ENCODE measurements at regions not wholly inside any gene's neighbourhood (a gene's known extent, or its start where the extent isn't known, plus 50 kb on each side); places are given as distances from the start of the nearest gene placed in this dataset.
"Not testable (repeated sequence)": the region's sequence is repeated elsewhere in the genome, so short reads cannot be mapped to it uniquely, and the experiment has no call there.

DNA sequence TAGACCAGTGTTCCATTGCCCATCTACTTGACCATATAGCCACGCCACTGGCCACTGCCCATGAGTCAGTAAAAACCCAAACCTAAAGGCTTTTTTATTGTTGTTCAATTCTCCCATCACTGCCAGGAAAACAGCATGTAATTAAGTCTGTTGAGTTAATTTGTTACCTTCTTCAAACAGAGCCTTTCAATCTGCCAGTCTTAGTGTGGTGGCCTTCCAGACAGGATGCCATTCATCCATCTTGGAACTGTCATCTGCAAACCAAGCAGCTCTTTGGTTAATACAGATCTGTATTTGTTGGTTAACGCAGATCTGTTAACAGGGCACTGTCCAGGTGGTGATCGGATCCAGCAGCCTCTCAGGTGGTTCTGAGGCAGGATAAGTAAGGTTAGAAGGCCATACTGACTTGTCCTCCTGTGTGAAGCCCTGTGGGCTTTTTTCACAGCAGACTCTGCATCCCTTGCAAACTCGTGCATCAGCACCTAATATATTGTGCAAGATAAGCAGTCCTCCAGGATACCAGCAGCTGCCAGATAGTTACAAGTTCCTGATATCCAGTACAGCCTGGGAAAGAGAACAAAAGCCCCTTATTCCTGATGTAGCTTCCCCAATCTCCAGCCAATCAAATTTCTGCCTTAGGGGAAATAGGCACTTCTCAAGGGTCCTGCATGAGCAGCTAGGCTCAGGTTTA lies 59.1 kb upstream of the DHRS4 start:
- no peak for ATAC-seq (ENCODE audit: low read depth in 2 of 2)
- Histone ChIP-seq H3K4me1 (ENCODE audit: control insufficient read depth, insufficient read depth, low read length, poor library complexity, severe bottlenecking) (no peaks in the 10 kb centered on the region), H3K4me3 (ENCODE audit: low read depth, low read length) (no peak overlapping the region), H3K36me3 (ENCODE audit: control insufficient read depth, insufficient read depth, low read length) (no peaks in the 10 kb centered on the region), H3K27me3 (ENCODE audit: control insufficient read depth, insufficient read depth, low read length) (peaks cover 5% of the 10 kb centered on the region), H3K9me3 (ENCODE audit: control insufficient read depth in 2 of 2, low read length in 2 of 2) (no peaks in the 10 kb centered on the region), H3K27ac (ENCODE audit: insufficient read depth, low read length, poor library complexity, severe bottlenecking) (no peak overlapping the region)
- Mint-ChIP-seq H3K36me3 (no peaks in the 10 kb centered on the region), H3K4me3 (no peak overlapping the region), H3K27me3 (peaks cover 9% of the 10 kb centered on the region), H3K27ac (no peak overlapping the region), H3K9me3 (peaks cover 0 to 3% (median 0%) of the 10 kb centered on the region in 7 donors), H3K4me1 (no peaks in the 10 kb centered on the region)
- no peak for DNase-seq

DNA sequence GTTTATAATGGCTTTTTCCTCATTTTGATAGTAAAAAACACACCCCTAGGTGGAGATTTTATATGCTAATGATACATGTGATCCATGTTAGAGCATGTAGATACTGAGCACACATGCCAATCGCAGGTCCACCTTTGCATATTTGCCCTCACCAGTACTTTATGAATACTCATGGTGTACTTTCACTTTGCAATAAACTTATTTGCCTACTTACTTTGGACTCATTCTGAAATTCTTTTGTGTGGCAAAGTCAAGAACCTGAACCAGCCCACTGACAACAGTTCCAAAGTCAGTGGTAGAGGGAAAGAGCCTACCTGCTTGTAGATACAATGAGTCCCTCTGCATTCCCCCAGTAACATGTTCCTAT lies 58.5 kb upstream of the DHRS4 start:
- no peaks in the 10 kb centered on the region for H3K4me1 Mint-ChIP-seq
- H3K27me3 ChIP-seq (ENCODE audit: control insufficient read depth, insufficient read depth, low read length): peaks cover 5% of the 10 kb centered on the region

DNA sequence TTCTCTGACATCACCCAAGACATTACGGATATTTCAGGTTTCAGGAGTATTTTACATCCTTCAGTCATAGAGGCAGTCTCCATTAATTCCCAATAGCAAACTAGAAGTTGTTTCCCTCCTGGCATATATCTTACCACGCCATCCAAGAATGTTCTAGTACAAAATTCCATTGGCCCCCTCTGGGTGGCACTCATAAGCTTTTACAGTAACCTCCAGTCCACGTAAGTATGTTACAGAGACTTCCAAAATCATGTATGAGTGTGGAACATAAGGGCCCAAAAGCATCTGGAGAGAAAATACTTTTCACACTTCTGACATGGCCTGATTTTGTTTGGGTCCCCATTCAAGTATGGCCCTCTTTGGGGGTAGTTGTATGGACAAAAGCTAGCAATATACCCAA lies 58.1 kb upstream of the DHRS4 start:
- Histone ChIP-seq H3K27ac (ENCODE audit: insufficient read depth, low read length, poor library complexity, severe bottlenecking) (no peak overlapping the region), H3K27me3 (ENCODE audit: control insufficient read depth, insufficient read depth, low read length) (peaks cover 5% of the 10 kb centered on the region), H3K4me1 (ENCODE audit: control insufficient read depth, insufficient read depth, low read length, poor library complexity, severe bottlenecking) (no peaks in the 10 kb centered on the region), H3K9me3 (ENCODE audit: control insufficient read depth in 2 of 2, low read length in 2 of 2) (no peaks in the 10 kb centered on the region), H3K4me3 (ENCODE audit: low read depth, low read length) (no peak overlapping the region), H3K36me3 (ENCODE audit: control insufficient read depth, insufficient read depth, low read length) (no peaks in the 10 kb centered on the region)
- no peaks in the 10 kb centered on the region for H3K36me3 Mint-ChIP-seq
- DNase-seq (no peak), ATAC-seq (ENCODE audit: low read depth in 2 of 2) (no peak)
- no peak overlapping the region for H3K4me3 Mint-ChIP-seq
- H3K4me1 Mint-ChIP-seq: no peaks in the 10 kb centered on the region
- no peak overlapping the region for H3K27ac Mint-ChIP-seq
- peaks cover 0 to 3% (median 0%) of the 10 kb centered on the region in 7 donors for H3K9me3 Mint-ChIP-seq
- H3K27me3 Mint-ChIP-seq: peaks cover 10% of the 10 kb centered on the region

More for the DNA sequence above, 58.5 kb upstream of the DHRS4 start:
- no peak overlapping the region for H3K27ac Mint-ChIP-seq
- no peaks in the 10 kb centered on the region for H3K4me1 ChIP-seq (ENCODE audit: control insufficient read depth, insufficient read depth, low read length, poor library complexity, severe bottlenecking)
- peaks cover 13% of the 10 kb centered on the region for H3K27me3 Mint-ChIP-seq
- no peaks in the 10 kb centered on the region for H3K36me3 Mint-ChIP-seq
- peaks cover 0 to 3% (median 0%) of the 10 kb centered on the region in 7 donors for H3K9me3 Mint-ChIP-seq
- ATAC-seq (ENCODE audit: low read depth in 2 of 2) (no peak), DNase-seq (no peak)
- H3K36me3 ChIP-seq (ENCODE audit: control insufficient read depth, insufficient read depth, low read length): no peaks in the 10 kb centered on the region
- no peak overlapping the region for H3K27ac ChIP-seq (ENCODE audit: insufficient read depth, low read length, poor library complexity, severe bottlenecking)
- no peaks in the 10 kb centered on the region for H3K9me3 ChIP-seq (ENCODE audit: control insufficient read depth in 2 of 2, low read length in 2 of 2)
- no peak overlapping the region for H3K4me3 Mint-ChIP-seq
- H3K4me3 ChIP-seq (ENCODE audit: low read depth, low read length): no peak overlapping the region

DNA sequence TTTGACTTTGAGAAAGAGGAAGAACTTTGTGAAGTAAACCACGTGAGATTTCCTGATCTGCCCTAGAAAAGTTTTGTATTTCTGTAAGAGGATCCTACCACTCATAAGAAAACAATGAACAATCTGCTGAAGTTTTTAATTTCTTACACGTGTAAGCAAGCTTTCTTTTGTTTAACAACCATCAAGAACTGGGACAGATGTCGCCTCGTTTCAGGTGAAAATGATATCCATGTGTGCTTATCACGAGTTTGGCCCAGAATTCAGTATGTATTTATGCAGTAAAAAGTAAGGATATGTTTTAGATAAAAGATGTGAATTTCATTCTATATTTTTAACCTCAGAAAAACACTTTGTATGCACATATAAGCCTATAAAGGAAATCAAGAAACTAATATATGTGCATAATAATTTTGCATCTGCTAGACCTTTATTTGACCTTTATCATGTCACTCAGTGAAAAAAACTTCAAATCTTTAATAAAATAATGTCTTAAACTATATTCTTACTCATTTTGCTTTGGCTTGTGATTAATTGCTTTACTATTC lies 56.9 kb upstream of the DHRS4 start:
- Mint-ChIP-seq H3K27ac (no peak overlapping the region), H3K9me3 (peaks cover 0 to 3% (median 0%) of the 10 kb centered on the region in 7 donors), H3K4me3 (no peak overlapping the region), H3K27me3 (peaks cover 6% of the 10 kb centered on the region), H3K4me1 (no peaks in the 10 kb centered on the region), H3K36me3 (no peaks in the 10 kb centered on the region)
- H3K9me3 ChIP-seq (ENCODE audit: control insufficient read depth in 2 of 2, low read length in 2 of 2): no peaks in the 10 kb centered on the region
- H3K27ac ChIP-seq (ENCODE audit: insufficient read depth, low read length, poor library complexity, severe bottlenecking): no peak overlapping the region
- no peak for ATAC-seq (ENCODE audit: low read depth in 2 of 2)
- no peak for DNase-seq
- no peak overlapping the region for H3K4me3 ChIP-seq (ENCODE audit: low read depth, low read length)
- H3K27me3 ChIP-seq (ENCODE audit: control insufficient read depth, insufficient read depth, low read length): peaks cover 6% of the 10 kb centered on the region
- no peaks in the 10 kb centered on the region for H3K36me3 ChIP-seq (ENCODE audit: control insufficient read depth, insufficient read depth, low read length)
- H3K4me1 ChIP-seq (ENCODE audit: control insufficient read depth, insufficient read depth, low read length, poor library complexity, severe bottlenecking): no peaks in the 10 kb centered on the region

DNA sequence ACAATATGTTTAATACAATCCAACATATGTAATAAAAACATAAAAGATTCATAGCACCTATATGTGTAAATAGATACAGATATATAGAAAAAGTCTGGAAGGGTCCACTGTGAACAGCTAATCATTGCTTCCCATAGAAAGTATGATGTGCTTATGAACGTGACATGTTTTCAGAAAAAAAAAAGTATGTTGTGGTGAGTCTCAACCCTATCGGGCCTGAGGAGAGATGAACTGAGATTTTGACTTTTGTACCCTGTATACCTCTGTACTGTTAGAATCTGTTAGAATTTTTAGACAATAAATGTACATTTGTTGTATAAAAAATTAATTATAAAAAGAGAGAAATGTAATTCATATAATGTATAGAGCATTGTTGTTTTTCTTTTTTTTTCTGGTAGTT lies 56.3 kb upstream of the DHRS4 start:
- H3K36me3 Mint-ChIP-seq; H3K9me3 Mint-ChIP-seq; H3K36me3 ChIP-seq (ENCODE audit: control insufficient read depth, insufficient read depth, low read length); H3K4me1 Mint-ChIP-seq; ATAC-seq (ENCODE audit: low read depth in 2 of 2); H3K4me1 ChIP-seq (ENCODE audit: control insufficient read depth, insufficient read depth, low read length, poor library complexity, severe bottlenecking); H3K27ac Mint-ChIP-seq; DNase-seq; H3K27me3 ChIP-seq (ENCODE audit: control insufficient read depth, insufficient read depth, low read length); H3K4me3 ChIP-seq (ENCODE audit: low read depth, low read length); H3K27ac ChIP-seq (ENCODE audit: insufficient read depth, low read length, poor library complexity, severe bottlenecking); H3K27me3 Mint-ChIP-seq; H3K4me3 Mint-ChIP-seq; H3K9me3 ChIP-seq (ENCODE audit: control insufficient read depth in 2 of 2, low read length in 2 of 2): not testable (repeated sequence)

DNA sequence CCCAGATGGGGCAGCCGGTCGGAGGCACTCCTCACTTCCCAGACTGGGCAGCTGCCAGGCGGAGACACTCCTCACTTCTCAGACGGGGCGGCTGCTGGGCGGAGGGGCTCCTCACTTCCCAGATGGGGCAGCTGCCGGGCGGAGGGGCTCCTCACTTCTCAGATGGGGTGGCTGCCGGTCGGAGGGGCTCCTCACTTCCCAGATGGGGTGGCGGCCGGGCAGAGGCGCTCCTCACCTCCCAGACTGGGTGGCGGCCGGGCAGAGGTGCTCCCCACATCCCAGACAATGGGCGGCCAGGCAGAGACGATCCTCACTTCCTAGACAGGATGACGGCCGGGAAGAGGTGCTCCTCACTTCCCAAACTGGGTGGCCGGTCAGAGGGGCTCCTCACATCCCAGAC lies 55.2 kb upstream of the DHRS4 start:
- not testable (repeated sequence) for H3K27ac ChIP-seq (ENCODE audit: insufficient read depth, low read length, poor library complexity, severe bottlenecking); H3K4me3 Mint-ChIP-seq; H3K36me3 ChIP-seq (ENCODE audit: control insufficient read depth, insufficient read depth, low read length); H3K4me1 Mint-ChIP-seq; H3K9me3 ChIP-seq (ENCODE audit: control insufficient read depth in 2 of 2, low read length in 2 of 2); H3K27me3 Mint-ChIP-seq; DNase-seq; H3K4me1 ChIP-seq (ENCODE audit: control insufficient read depth, insufficient read depth, low read length, poor library complexity, severe bottlenecking); H3K27me3 ChIP-seq (ENCODE audit: control insufficient read depth, insufficient read depth, low read length); H3K4me3 ChIP-seq (ENCODE audit: low read depth, low read length); ATAC-seq (ENCODE audit: low read depth in 2 of 2); H3K27ac Mint-ChIP-seq; H3K36me3 Mint-ChIP-seq; H3K9me3 Mint-ChIP-seq

DNA sequence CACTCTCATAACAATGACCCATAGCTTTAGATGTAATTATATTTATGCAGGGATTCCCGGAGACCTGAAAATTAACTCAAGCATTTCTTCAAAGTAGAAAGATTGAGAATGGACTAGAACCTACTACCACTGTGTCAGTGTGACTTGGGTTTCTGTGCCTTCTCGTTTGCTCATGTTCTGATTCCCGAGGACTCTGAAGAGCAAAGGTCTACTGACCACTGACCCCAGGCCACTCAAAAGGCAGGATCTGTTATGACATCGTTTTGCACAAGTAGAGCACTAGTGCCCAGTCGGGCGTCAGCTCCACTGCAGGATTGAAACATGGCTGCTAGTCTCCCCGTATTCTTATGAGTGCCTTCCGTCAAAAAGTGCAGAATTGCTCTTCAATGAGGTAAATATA lies 53.8 kb upstream of the DHRS4 start:
- DNase-seq: no peak
- no peaks in the 10 kb centered on the region for H3K9me3 ChIP-seq (ENCODE audit: control insufficient read depth in 2 of 2, low read length in 2 of 2)
- no peak for ATAC-seq (ENCODE audit: low read depth in 2 of 2)
- Mint-ChIP-seq H3K4me1 (no peaks in the 10 kb centered on the region), H3K4me3 (no peak overlapping the region), H3K27me3 (peaks cover 11% of the 10 kb centered on the region), H3K9me3 (peaks cover 0 to 3% (median 0%) of the 10 kb centered on the region in 7 donors), H3K36me3 (no peaks in the 10 kb centered on the region), H3K27ac (no peak overlapping the region)
- H3K36me3 ChIP-seq (ENCODE audit: control insufficient read depth, insufficient read depth, low read length): no peaks in the 10 kb centered on the region
- no peak overlapping the region for H3K4me3 ChIP-seq (ENCODE audit: low read depth, low read length)
- peaks cover 3% of the 10 kb centered on the region for H3K27me3 ChIP-seq (ENCODE audit: control insufficient read depth, insufficient read depth, low read length)
- H3K4me1 ChIP-seq (ENCODE audit: control insufficient read depth, insufficient read depth, low read length, poor library complexity, severe bottlenecking): no peaks in the 10 kb centered on the region
- H3K27ac ChIP-seq (ENCODE audit: insufficient read depth, low read length, poor library complexity, severe bottlenecking): no peak overlapping the region

DNA sequence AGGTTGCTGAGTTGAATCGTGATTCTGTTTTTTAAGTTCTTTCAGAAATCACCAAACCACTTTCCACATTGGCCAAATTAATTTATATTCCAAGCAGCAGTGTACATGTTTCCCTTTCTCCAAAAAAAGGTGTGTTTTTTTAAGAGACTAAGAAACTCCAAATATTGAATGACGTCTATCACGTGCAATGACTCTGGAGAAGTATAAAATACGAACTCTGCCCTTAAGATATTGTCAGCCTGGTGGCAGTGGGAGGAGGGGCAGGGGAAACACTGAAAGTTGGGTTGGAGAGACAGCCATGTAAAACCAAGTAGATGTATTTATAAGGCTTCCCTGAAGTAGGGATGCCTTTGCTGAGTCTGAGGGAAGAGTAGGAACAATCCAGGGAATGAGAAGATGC lies 50.1 kb upstream of the DHRS4 start:
- H3K27ac Mint-ChIP-seq: no peak overlapping the region
- no peak for DNase-seq
- no peak overlapping the region for H3K4me3 Mint-ChIP-seq
- Histone ChIP-seq H3K4me3 (ENCODE audit: low read depth, low read length) (no peak overlapping the region), H3K27ac (ENCODE audit: insufficient read depth, low read length, poor library complexity, severe bottlenecking) (no peak overlapping the region), H3K9me3 (ENCODE audit: control insufficient read depth in 2 of 2, low read length in 2 of 2) (no peaks in the 10 kb centered on the region), H3K4me1 (ENCODE audit: control insufficient read depth, insufficient read depth, low read length, poor library complexity, severe bottlenecking) (no peaks in the 10 kb centered on the region), H3K36me3 (ENCODE audit: control insufficient read depth, insufficient read depth, low read length) (no peaks in the 10 kb centered on the region), H3K27me3 (ENCODE audit: control insufficient read depth, insufficient read depth, low read length) (peaks cover 6% of the 10 kb centered on the region)
- no peak for ATAC-seq (ENCODE audit: low read depth in 2 of 2)
- no peaks in the 10 kb centered on the region for H3K36me3 Mint-ChIP-seq
- H3K9me3 Mint-ChIP-seq: peaks cover 0 to 3% (median 0%) of the 10 kb centered on the region in 7 donors
- H3K4me1 Mint-ChIP-seq: no peaks in the 10 kb centered on the region
- H3K27me3 Mint-ChIP-seq: peaks cover 15% of the 10 kb centered on the region

Data from CD4-positive, CD25-positive, alpha-beta regulatory T cell (primary cell).